Activated T-cell treated with anti-CD3 and anti-CD28 coated beads, Interleukin-2, amount 50 U/mL, for 72 hours (primary cell): ENCODE measurements at regions not wholly inside any gene's neighbourhood (a gene's known extent, or its start where the extent isn't known, plus 50 kb on each side); places are given as distances from the start of the nearest gene placed in this dataset.
"Not testable (repeated sequence)": the region's sequence is repeated elsewhere in the genome, so short reads cannot be mapped to it uniquely, and the experiment has no call there.

Experiments used
- ATAC-seq, 2 donors: fragments of 150-1000 bp; cut with Tn5 transposase; replicated peaks in 1 of 2; 2 replicates each; pipeline ENCODE4 v1.10.0; 2021; ENCODE audit warnings: moderate library complexity in 2 of 2, mild to moderate bottlenecking in 1 of 2
- DNase-seq, 2 donors: peaks; one replicate each; pipeline ENCODE4 v3.0.0; 2021 to 2022; ENCODE audit warnings: mixed read lengths in 1 of 2
- H3K27ac Mint-ChIP-seq: one replicate; pipeline ENCODE4 v1.8.0; 2022; ENCODE audit warnings: mild to moderate bottlenecking, moderate library complexity, mixed read lengths
- H3K27me3 Mint-ChIP-seq: one replicate; pipeline ENCODE4 v1.8.0; 2022; ENCODE audit warnings: low read depth, mixed read lengths
- H3K36me3 Mint-ChIP-seq, 2 donors: one replicate each; pipeline ENCODE4 v1.8.0; 2022; ENCODE audit warnings: mixed read lengths in 2 of 2, mild to moderate bottlenecking in 1 of 2; ENCODE audit not compliant: insufficient read depth in 2 of 2
- H3K4me1 Mint-ChIP-seq: one replicate; pipeline ENCODE4 v1.8.0; 2022; ENCODE audit warnings: low read depth, mixed read lengths
- H3K4me3 Mint-ChIP-seq, 2 donors: one replicate each; pipeline ENCODE4 v1.8.0; 2022; ENCODE audit warnings: mild to moderate bottlenecking in 2 of 2, mixed read lengths in 2 of 2, moderate library complexity in 2 of 2
- H3K9me3 Mint-ChIP-seq, 2 donors: one replicate each; pipeline ENCODE4 v1.8.0; 2022; ENCODE audit warnings: mixed read lengths in 2 of 2

GRCh38 chr10:23918090-23918723 is 290.7 kb upstream of the KIAA1217 start:
- DNase-seq (no peak), ATAC-seq (no peak)
- Mint-ChIP-seq H3K4me1 (no peaks in the 10 kb centered on the region), H3K4me3 (no peak overlapping the region), H3K27me3 (peaks cover 5% of the 10 kb centered on the region), H3K9me3 (peaks cover 1 to 8% of the 10 kb centered on the region in 2 donors), H3K36me3 (no peaks in the 10 kb centered on the region), H3K27ac (no peak overlapping the region)

- H3K4me3 Mint-ChIP-seq: no peak overlapping the region
- H3K4me1 Mint-ChIP-seq: no peaks in the 10 kb centered on the region
- no peak for DNase-seq
- ATAC-seq: no peak
- H3K27ac Mint-ChIP-seq: no peak overlapping the region
- peaks cover 5% of the 10 kb centered on the region for H3K27me3 Mint-ChIP-seq
- H3K36me3 Mint-ChIP-seq: no peaks in the 10 kb centered on the region
- peaks cover 1 to 10% of the 10 kb centered on the region in 2 donors for H3K9me3 Mint-ChIP-seq
Observed at GRCh38 chr10:23918839-23919238, 290.1 kb upstream of the KIAA1217 start.

GRCh38 chr10:23927576-23928325 is 281.2 kb upstream of the KIAA1217 start:
- no peaks in the 10 kb centered on the region for H3K36me3 Mint-ChIP-seq
- peaks cover 0 to 2% of the 10 kb centered on the region in 2 donors for H3K9me3 Mint-ChIP-seq
- no peak overlapping the region for H3K27ac Mint-ChIP-seq

GRCh38 chr10:23934023-23934422 is 274.9 kb upstream of the KIAA1217 start:
- not testable (repeated sequence) for H3K27me3 Mint-ChIP-seq, H3K9me3 Mint-ChIP-seq, H3K36me3 Mint-ChIP-seq, H3K27ac Mint-ChIP-seq, H3K4me1 Mint-ChIP-seq, ATAC-seq, H3K4me3 Mint-ChIP-seq, DNase-seq

More at GRCh38 chr10:23927576-23928325, 281.2 kb upstream of the KIAA1217 start:
- ATAC-seq (no peak), DNase-seq (no peak)
- H3K27me3 Mint-ChIP-seq: no peaks in the 10 kb centered on the region
- H3K4me1 Mint-ChIP-seq: no peaks in the 10 kb centered on the region
- H3K4me3 Mint-ChIP-seq: no peak overlapping the region

GRCh38 chr10:23945845-23946244 is 263.1 kb upstream of the KIAA1217 start:
- Mint-ChIP-seq H3K27me3 (no peaks in the 10 kb centered on the region), H3K4me3 (no peak overlapping the region), H3K27ac (no peak overlapping the region), H3K36me3 (no peaks in the 10 kb centered on the region), H3K4me1 (no peaks in the 10 kb centered on the region), H3K9me3 (no peaks in the 10 kb centered on the region)
- no peak for ATAC-seq
- no peak for DNase-seq

- no peaks in the 10 kb centered on the region for H3K27me3 Mint-ChIP-seq
- no peak overlapping the region for H3K4me3 Mint-ChIP-seq
- H3K4me1 Mint-ChIP-seq: no peaks in the 10 kb centered on the region
- no peaks in the 10 kb centered on the region for H3K36me3 Mint-ChIP-seq
- H3K27ac Mint-ChIP-seq: no peak overlapping the region
- DNase-seq (no peak), ATAC-seq (no peak)
- peaks cover 0 to 1% of the 10 kb centered on the region in 2 donors for H3K9me3 Mint-ChIP-seq
Observed at GRCh38 chr10:23951841-23952240, 257.1 kb upstream of the KIAA1217 start.

- H3K27ac Mint-ChIP-seq: no peak overlapping the region
- no peak overlapping the region for H3K4me3 Mint-ChIP-seq
- H3K27me3 Mint-ChIP-seq: no peaks in the 10 kb centered on the region
- DNase-seq: no peak
- peaks cover 0 to 3% of the 10 kb centered on the region in 2 donors for H3K36me3 Mint-ChIP-seq
- no peak for ATAC-seq
- no peaks in the 10 kb centered on the region for H3K4me1 Mint-ChIP-seq
- peaks cover 0 to 2% of the 10 kb centered on the region in 2 donors for H3K9me3 Mint-ChIP-seq
Observed at GRCh38 chr10:23955456-23956225, 253.3 kb upstream of the KIAA1217 start.

DNA sequence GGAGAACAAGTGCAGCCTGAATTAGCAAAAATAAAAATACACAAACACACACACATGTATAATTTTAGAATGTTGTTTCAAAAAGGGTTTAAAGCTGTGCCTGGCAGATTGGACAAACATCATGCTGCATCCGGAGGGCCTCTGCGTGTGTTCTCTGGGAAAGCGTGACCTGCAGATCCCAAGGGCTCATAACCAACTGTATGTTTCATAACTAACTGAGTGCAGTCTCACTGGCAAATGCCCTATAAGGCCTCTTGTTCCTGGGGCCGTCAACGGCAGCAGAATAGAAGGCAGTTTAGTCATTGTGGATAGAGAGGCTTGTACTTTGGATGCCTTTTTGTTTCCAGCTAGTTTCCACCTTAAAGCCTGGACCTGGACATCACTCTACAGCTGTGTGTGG is 243.8 kb upstream of the KIAA1217 start:
- Mint-ChIP-seq H3K9me3 (peaks cover 0 to 1% of the 10 kb centered on the region in 2 donors), H3K36me3 (peaks cover 0 to 1% of the 10 kb centered on the region in 2 donors), H3K4me3 (no peak overlapping the region), H3K4me1 (no peaks in the 10 kb centered on the region), H3K27ac (no peak overlapping the region), H3K27me3 (no peaks in the 10 kb centered on the region)
- no peak for DNase-seq
- no peak for ATAC-seq

GRCh38 chr10:23965880-23966279 is 243.1 kb upstream of the KIAA1217 start:
- Mint-ChIP-seq H3K27ac (no peak overlapping the region), H3K36me3 (peaks cover 0 to 1% of the 10 kb centered on the region in 2 donors), H3K4me3 (no peak overlapping the region), H3K4me1 (no peaks in the 10 kb centered on the region), H3K9me3 (peaks cover 1 to 2% of the 10 kb centered on the region in 2 donors), H3K27me3 (no peaks in the 10 kb centered on the region)
- DNase-seq: no peak
- ATAC-seq: no peak

DNA sequence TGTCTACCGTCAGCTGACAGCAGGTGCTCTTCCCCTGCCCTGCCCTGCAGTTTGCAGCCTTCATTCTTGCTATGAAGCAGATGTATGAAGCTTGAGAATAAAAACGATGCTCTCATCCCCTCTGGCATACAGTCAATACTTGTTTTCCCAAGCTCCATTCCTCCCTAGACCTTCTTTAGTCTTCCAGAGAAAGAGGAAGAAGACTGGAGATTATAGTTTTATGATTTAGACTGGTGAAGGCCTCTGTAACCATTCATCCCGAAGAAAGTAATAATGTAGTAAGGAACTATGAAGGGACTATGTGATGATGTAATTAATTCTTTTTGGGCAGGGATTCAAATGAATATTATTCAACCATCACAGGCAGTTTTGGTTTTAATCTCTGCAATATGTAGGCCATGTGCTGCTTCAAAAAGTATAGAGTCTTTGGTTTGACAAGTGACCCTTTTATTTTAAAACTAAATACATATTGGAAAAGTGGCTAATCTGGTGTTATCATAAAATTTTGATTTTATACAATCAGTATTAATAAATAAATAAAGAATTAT is 242.4 kb upstream of the KIAA1217 start:
- peaks cover 0 to 2% of the 10 kb centered on the region in 2 donors for H3K9me3 Mint-ChIP-seq
- DNase-seq (no peak), ATAC-seq (no peak)
- H3K4me3 Mint-ChIP-seq: no peak overlapping the region
- no peaks in the 10 kb centered on the region for H3K27me3 Mint-ChIP-seq
- H3K4me1 Mint-ChIP-seq: no peaks in the 10 kb centered on the region
- H3K36me3 Mint-ChIP-seq: peaks cover 0 to 1% of the 10 kb centered on the region in 2 donors
- H3K27ac Mint-ChIP-seq: no peak overlapping the region

GRCh38 chr10:23968301-23968700 is 240.6 kb upstream of the KIAA1217 start:
- Mint-ChIP-seq H3K4me1 (no peaks in the 10 kb centered on the region), H3K36me3 (peaks cover 0 to 1% of the 10 kb centered on the region in 2 donors)

GRCh38 chr10:23974746-23975272 is 234.1 kb upstream of the KIAA1217 start:
- no peak overlapping the region for H3K27ac Mint-ChIP-seq
- DNase-seq (no peak), ATAC-seq (no peak)
- no peak overlapping the region for H3K4me3 Mint-ChIP-seq
- no peaks in the 10 kb centered on the region for H3K36me3 Mint-ChIP-seq
- H3K27me3 Mint-ChIP-seq: peaks cover 5% of the 10 kb centered on the region
- peaks cover 5 to 10% of the 10 kb centered on the region in 2 donors for H3K9me3 Mint-ChIP-seq
- no peaks in the 10 kb centered on the region for H3K4me1 Mint-ChIP-seq

More at GRCh38 chr10:23968301-23968700, 240.6 kb upstream of the KIAA1217 start:
- peaks cover 0 to 10% of the 10 kb centered on the region in 2 donors for H3K9me3 Mint-ChIP-seq
- H3K27me3 Mint-ChIP-seq: no peaks in the 10 kb centered on the region
- H3K27ac Mint-ChIP-seq: no peak overlapping the region
- H3K4me3 Mint-ChIP-seq: no peak overlapping the region
- DNase-seq (no peak), ATAC-seq (peak; percentile 29 to 32)

- Mint-ChIP-seq H3K4me3 (no peak overlapping the region), H3K27ac (no peak overlapping the region), H3K36me3 (no peaks in the 10 kb centered on the region), H3K9me3 (peaks cover 5 to 9% of the 10 kb centered on the region in 2 donors), H3K27me3 (peaks cover 5% of the 10 kb centered on the region), H3K4me1 (no peaks in the 10 kb centered on the region)
- DNase-seq: no peak
- no peak for ATAC-seq
Observed at GRCh38 chr10:23975431-23975830, 233.5 kb upstream of the KIAA1217 start.
